ENCODE measurements at regions not wholly inside any gene's neighbourhood (a gene's known extent, or its start where the extent isn't known, plus 50 kb on each side); places are given as distances from the start of the nearest gene placed in this dataset.

- H3K9me3 Mint-ChIP-seq, result no peaks in the 10 kb centered on the region
- DNase-seq, result no peak
- H3K27me3 Mint-ChIP-seq (ENCODE audit: low read depth in 3 of 3), result peaks cover 3 to 7% (median 4%) of the 10 kb centered on the region in 3 donors
- no peak overlapping the region for H3K4me3 Mint-ChIP-seq
- H3K27ac Mint-ChIP-seq, result no peak overlapping the region
- no peaks in the 10 kb centered on the region for H3K4me1 Mint-ChIP-seq
- no peaks in the 10 kb centered on the region for H3K36me3 Mint-ChIP-seq
Measured at GRCh38 chr9:89790542-89791109, 185.8 kb downstream of the GADD45G start.

GRCh38 chr9:89791754-89792153 lies 186.9 kb downstream of the GADD45G start:
- Mint-ChIP-seq H3K4me1 (no peaks in the 10 kb centered on the region), H3K4me3 (no peak overlapping the region), H3K27ac (no peak overlapping the region), H3K9me3 (no peaks in the 10 kb centered on the region), H3K27me3 (ENCODE audit: low read depth in 3 of 3) (peaks cover 0 to 4% (median 4%) of the 10 kb centered on the region in 3 donors), H3K36me3 (no peaks in the 10 kb centered on the region)
- no peak for DNase-seq

GRCh38 chr9:89792189-89793123 lies 187.6 kb downstream of the GADD45G start:
- H3K4me1 Mint-ChIP-seq, result no peaks in the 10 kb centered on the region
- no peak for DNase-seq
- H3K36me3 Mint-ChIP-seq, result no peaks in the 10 kb centered on the region
- no peak overlapping the region for H3K27ac Mint-ChIP-seq
- H3K4me3 Mint-ChIP-seq, result no peak overlapping the region
- H3K27me3 Mint-ChIP-seq (ENCODE audit: low read depth in 3 of 3), result peaks cover 0 to 4% (median 4%) of the 10 kb centered on the region in 3 donors
- H3K9me3 Mint-ChIP-seq, result no peaks in the 10 kb centered on the region

GRCh38 chr9:89793124-89793495 lies 188.3 kb downstream of the GADD45G start:
- Mint-ChIP-seq H3K27ac (no peak overlapping the region), H3K4me1 (no peaks in the 10 kb centered on the region), H3K9me3 (no peaks in the 10 kb centered on the region), H3K27me3 (ENCODE audit: low read depth in 3 of 3) (peaks cover 0 to 4% (median 4%) of the 10 kb centered on the region in 3 donors), H3K4me3 (no peak overlapping the region), H3K36me3 (no peaks in the 10 kb centered on the region)
- DNase-seq, result no peak

- Mint-ChIP-seq H3K4me1 (no peaks in the 10 kb centered on the region), H3K4me3 (no peak overlapping the region), H3K27ac (no peak overlapping the region), H3K36me3 (no peaks in the 10 kb centered on the region), H3K27me3 (ENCODE audit: low read depth in 3 of 3) (peaks cover 0 to 4% (median 4%) of the 10 kb centered on the region in 3 donors), H3K9me3 (no peaks in the 10 kb centered on the region)
- no peak for DNase-seq
Measured at GRCh38 chr9:89793551-89793950, 188.7 kb downstream of the GADD45G start.

GRCh38 chr9:89794918-89795317 lies 190.1 kb downstream of the GADD45G start:
- Mint-ChIP-seq H3K36me3 (no peaks in the 10 kb centered on the region), H3K27ac (no peak overlapping the region), H3K4me3 (no peak overlapping the region), H3K4me1 (no peaks in the 10 kb centered on the region), H3K27me3 (ENCODE audit: low read depth in 3 of 3) (peaks cover 0 to 9% (median 2%) of the 10 kb centered on the region in 3 donors), H3K9me3 (no peaks in the 10 kb centered on the region)
- DNase-seq, result no peak

GRCh38 chr9:89795538-89796195 lies 190.9 kb downstream of the GADD45G start:
- H3K36me3 Mint-ChIP-seq, result no peaks in the 10 kb centered on the region
- no peak overlapping the region for H3K27ac Mint-ChIP-seq
- H3K4me1 Mint-ChIP-seq, result no peaks in the 10 kb centered on the region
- H3K4me3 Mint-ChIP-seq, result no peak overlapping the region
- H3K27me3 Mint-ChIP-seq (ENCODE audit: low read depth in 3 of 3), result peaks cover 0 to 8% (median 2%) of the 10 kb centered on the region in 3 donors
- no peaks in the 10 kb centered on the region for H3K9me3 Mint-ChIP-seq
- no peak for DNase-seq

- no peaks in the 10 kb centered on the region for H3K4me1 Mint-ChIP-seq
Measured at GRCh38 chr9:89796606-89797005, 191.8 kb downstream of the GADD45G start.

GRCh38 chr9:89797255-89797654 lies 192.4 kb downstream of the GADD45G start:
- Mint-ChIP-seq H3K4me3 (no peak overlapping the region), H3K4me1 (no peaks in the 10 kb centered on the region), H3K27ac (no peak overlapping the region), H3K27me3 (ENCODE audit: low read depth in 3 of 3) (peaks cover 0 to 5% (median 4%) of the 10 kb centered on the region in 3 donors), H3K36me3 (no peaks in the 10 kb centered on the region), H3K9me3 (no peaks in the 10 kb centered on the region)
- no peak for DNase-seq

More at GRCh38 chr9:89796606-89797005, 191.8 kb downstream of the GADD45G start:
- no peaks in the 10 kb centered on the region for H3K36me3 Mint-ChIP-seq
- no peak for DNase-seq
- H3K4me3 Mint-ChIP-seq, result no peak overlapping the region
- no peak overlapping the region for H3K27ac Mint-ChIP-seq
- peaks cover 0 to 5% (median 2%) of the 10 kb centered on the region in 3 donors for H3K27me3 Mint-ChIP-seq (ENCODE audit: low read depth in 3 of 3)
- H3K9me3 Mint-ChIP-seq, result no peaks in the 10 kb centered on the region

- Mint-ChIP-seq H3K36me3 (no peaks in the 10 kb centered on the region), H3K4me3 (no peak overlapping the region), H3K27ac (no peak overlapping the region), H3K9me3 (no peaks in the 10 kb centered on the region), H3K4me1 (no peaks in the 10 kb centered on the region), H3K27me3 (ENCODE audit: low read depth in 3 of 3) (peaks cover 0 to 5% (median 4%) of the 10 kb centered on the region in 3 donors)
- DNase-seq, result no peak
Measured at GRCh38 chr9:89797937-89798455, 193.2 kb downstream of the GADD45G start.

- no peak overlapping the region for H3K27ac Mint-ChIP-seq
- H3K4me3 Mint-ChIP-seq, result no peak overlapping the region
- peaks cover 0 to 5% (median 4%) of the 10 kb centered on the region in 3 donors for H3K27me3 Mint-ChIP-seq (ENCODE audit: low read depth in 3 of 3)
- H3K4me1 Mint-ChIP-seq, result no peaks in the 10 kb centered on the region
- no peaks in the 10 kb centered on the region for H3K36me3 Mint-ChIP-seq
- DNase-seq, result no peak
- H3K9me3 Mint-ChIP-seq, result no peaks in the 10 kb centered on the region
Measured at GRCh38 chr9:89798547-89799120, 193.8 kb downstream of the GADD45G start.

- H3K9me3 Mint-ChIP-seq, result no peaks in the 10 kb centered on the region
- H3K36me3 Mint-ChIP-seq, result no peaks in the 10 kb centered on the region
- peaks cover 0 to 9% (median 4%) of the 10 kb centered on the region in 3 donors for H3K27me3 Mint-ChIP-seq (ENCODE audit: low read depth in 3 of 3)
- DNase-seq, result no peak
- H3K4me3 Mint-ChIP-seq, result no peak overlapping the region
- H3K4me1 Mint-ChIP-seq, result no peaks in the 10 kb centered on the region
- H3K27ac Mint-ChIP-seq, result no peak overlapping the region
Measured at GRCh38 chr9:89799221-89799620, 194.4 kb downstream of the GADD45G start.

- Mint-ChIP-seq H3K4me1 (no peaks in the 10 kb centered on the region), H3K27ac (no peak overlapping the region), H3K9me3 (no peaks in the 10 kb centered on the region), H3K36me3 (no peaks in the 10 kb centered on the region), H3K4me3 (no peak overlapping the region), H3K27me3 (ENCODE audit: low read depth in 3 of 3) (peaks cover 0 to 9% (median 4%) of the 10 kb centered on the region in 3 donors)
- DNase-seq, result no peak
Measured at GRCh38 chr9:89799766-89800165, 195.0 kb downstream of the GADD45G start.
